ENCODE measurements at regions not wholly inside any gene's neighbourhood (a gene's known extent, or its start where the extent isn't known, plus 50 kb on each side); places are given as distances from the start of the nearest gene placed in this dataset.
"Not testable (repeated sequence)": the region's sequence is repeated elsewhere in the genome, so short reads cannot be mapped to it uniquely, and the experiment has no call there.

GRCh38 chr6:164099269-164099865 is 684.8 kb downstream of the QKI start:
- no peak overlapping the region for H3K4me3 ChIP-seq (ENCODE audit: low read length)
- no peak for DNase-seq (ENCODE audit: low read depth, low spot score)

- no peak overlapping the region for H3K4me3 ChIP-seq (ENCODE audit: low read length)
- no peak for DNase-seq (ENCODE audit: low read depth, low spot score)
Observed at GRCh38 chr6:164098857-164099267, 684.3 kb downstream of the QKI start.

GRCh38 chr6:164097551-164098398 is 683.3 kb downstream of the QKI start:
- no peak for DNase-seq (ENCODE audit: low read depth, low spot score)

GRCh38 chr6:164097056-164097455 is 682.5 kb downstream of the QKI start:
- H3K4me3 ChIP-seq (ENCODE audit: low read length) = no peak overlapping the region
- DNase-seq (ENCODE audit: low read depth, low spot score) = no peak

More at GRCh38 chr6:164097551-164098398, 683.3 kb downstream of the QKI start:
- no peak overlapping the region for H3K4me3 ChIP-seq (ENCODE audit: low read length)

- H3K4me3 ChIP-seq (ENCODE audit: low read length) = no peak overlapping the region
- DNase-seq (ENCODE audit: low read depth, low spot score) = no peak
Observed at GRCh38 chr6:164095056-164095455, 680.5 kb downstream of the QKI start.

- no peak for DNase-seq (ENCODE audit: low read depth, low spot score)
- no peak overlapping the region for H3K4me3 ChIP-seq (ENCODE audit: low read length)
Observed at GRCh38 chr6:164087870-164088269, 673.4 kb downstream of the QKI start.

GRCh38 chr6:164087211-164087610 is 672.7 kb downstream of the QKI start:
- no peak overlapping the region for H3K4me3 ChIP-seq (ENCODE audit: low read length)
- no peak for DNase-seq (ENCODE audit: low read depth, low spot score)

GRCh38 chr6:164086076-164086887 is 671.8 kb downstream of the QKI start:
- no peak overlapping the region for H3K4me3 ChIP-seq (ENCODE audit: low read length)
- DNase-seq (ENCODE audit: low read depth, low spot score) = no peak

- H3K4me3 ChIP-seq (ENCODE audit: low read length) = no peak overlapping the region
- DNase-seq (ENCODE audit: low read depth, low spot score) = no peak
Observed at GRCh38 chr6:164085091-164086075, 670.9 kb downstream of the QKI start.

GRCh38 chr6:164079275-164079600 is 664.7 kb downstream of the QKI start:
- DNase-seq (ENCODE audit: low read depth, low spot score) = no peak
- no peak overlapping the region for H3K4me3 ChIP-seq (ENCODE audit: low read length)

GRCh38 chr6:164078532-164079274 is 664.2 kb downstream of the QKI start:
- H3K4me3 ChIP-seq (ENCODE audit: low read length) = no peak overlapping the region
- no peak for DNase-seq (ENCODE audit: low read depth, low spot score)

GRCh38 chr6:164076818-164077532 is 662.5 kb downstream of the QKI start:
- DNase-seq (ENCODE audit: low read depth, low spot score); H3K4me3 ChIP-seq (ENCODE audit: low read length): not testable (repeated sequence)

- no peak overlapping the region for H3K4me3 ChIP-seq (ENCODE audit: low read length)
- no peak for DNase-seq (ENCODE audit: low read depth, low spot score)
Observed at GRCh38 chr6:164075981-164076615, 661.6 kb downstream of the QKI start.

GRCh38 chr6:164072240-164072666 is 657.7 kb downstream of the QKI start:
- H3K4me3 ChIP-seq (ENCODE audit: low read length) = no peak overlapping the region
- no peak for DNase-seq (ENCODE audit: low read depth, low spot score)

- H3K4me3 ChIP-seq (ENCODE audit: low read length) = no peak overlapping the region
- no peak for DNase-seq (ENCODE audit: low read depth, low spot score)
Observed at GRCh38 chr6:164069350-164069990, 655.0 kb downstream of the QKI start.

- H3K4me3 ChIP-seq (ENCODE audit: low read length) = no peak overlapping the region
- DNase-seq (ENCODE audit: low read depth, low spot score) = no peak
Observed at GRCh38 chr6:164068527-164068926, 654.0 kb downstream of the QKI start.

GRCh38 chr6:164066766-164067165 is 652.2 kb downstream of the QKI start:
- H3K4me3 ChIP-seq (ENCODE audit: low read length) = no peak overlapping the region
- DNase-seq (ENCODE audit: low read depth, low spot score) = no peak
